GM18861 (cell line): ENCODE measurements at regions not wholly inside any gene's neighbourhood (a gene's known extent, or its start where the extent isn't known, plus 50 kb on each side); places are given as distances from the start of the nearest gene placed in this dataset.

ENCODE experiments used
- ATAC-seq: cut with Tn5 transposase; IDR thresholded peaks from one replicate; pipeline ENCODE4 v1.9.1; 2021; ENCODE audit not compliant: unreplicated experiment

DNA sequence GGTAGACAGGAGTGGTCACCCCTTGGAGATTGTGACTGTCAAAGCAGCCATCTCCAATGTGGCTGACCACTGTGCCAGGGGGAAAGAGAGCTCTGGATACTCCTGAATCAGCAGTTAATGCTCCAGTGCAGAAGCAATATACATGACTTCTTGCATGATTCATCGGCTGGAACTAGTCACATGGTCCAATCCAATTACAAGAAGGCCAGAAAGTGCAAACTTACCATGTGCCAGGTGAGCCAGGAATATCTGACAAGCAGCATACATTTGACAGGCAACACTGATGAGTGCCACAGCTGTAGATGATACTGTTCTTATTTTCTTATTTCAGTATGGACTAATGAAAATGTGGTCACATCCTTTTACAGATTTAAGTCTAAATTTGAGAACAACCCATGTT, 440.0 kb upstream of the MPDZ start:
- no peak for ATAC-seq

DNA sequence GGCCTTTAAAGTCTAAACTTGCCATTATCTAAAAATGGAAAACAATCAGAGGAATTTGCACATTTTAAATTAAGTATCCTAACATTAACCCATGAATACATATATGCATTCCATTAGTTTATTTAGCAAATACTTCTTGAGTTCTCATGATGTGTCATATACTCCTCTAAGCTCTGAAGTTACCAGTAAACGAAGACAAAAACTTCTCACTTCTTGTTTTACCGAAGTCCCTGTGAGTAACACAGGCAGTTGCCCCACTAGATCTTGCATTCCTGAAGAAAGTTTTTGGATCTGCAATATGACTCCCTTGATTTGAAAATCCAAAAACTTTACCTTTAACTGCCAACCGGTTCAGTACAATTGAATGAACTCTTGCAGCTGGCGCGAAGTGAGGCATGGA, 439.0 kb upstream of the MPDZ start:
- no peak for ATAC-seq

DNA sequence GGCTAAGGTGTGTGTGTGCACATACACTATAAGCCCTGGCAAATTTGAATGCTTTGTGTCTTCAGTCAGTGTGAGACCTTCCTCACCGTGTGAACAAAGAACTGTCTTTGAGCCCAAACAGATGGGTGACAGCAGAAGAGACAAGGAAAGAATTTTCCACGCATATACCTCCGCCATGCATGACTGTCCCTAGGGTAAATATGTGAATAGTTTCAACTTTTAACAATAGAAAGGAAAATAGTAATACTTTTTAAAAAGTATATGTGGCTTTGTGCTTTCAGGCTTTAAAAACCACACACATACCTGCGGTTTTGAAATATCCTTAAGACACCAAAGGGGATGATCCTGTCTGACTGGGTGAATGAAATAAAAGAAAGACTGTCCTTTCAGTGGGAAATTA, 438.6 kb upstream of the MPDZ start:
- ATAC-seq, result no peak

DNA sequence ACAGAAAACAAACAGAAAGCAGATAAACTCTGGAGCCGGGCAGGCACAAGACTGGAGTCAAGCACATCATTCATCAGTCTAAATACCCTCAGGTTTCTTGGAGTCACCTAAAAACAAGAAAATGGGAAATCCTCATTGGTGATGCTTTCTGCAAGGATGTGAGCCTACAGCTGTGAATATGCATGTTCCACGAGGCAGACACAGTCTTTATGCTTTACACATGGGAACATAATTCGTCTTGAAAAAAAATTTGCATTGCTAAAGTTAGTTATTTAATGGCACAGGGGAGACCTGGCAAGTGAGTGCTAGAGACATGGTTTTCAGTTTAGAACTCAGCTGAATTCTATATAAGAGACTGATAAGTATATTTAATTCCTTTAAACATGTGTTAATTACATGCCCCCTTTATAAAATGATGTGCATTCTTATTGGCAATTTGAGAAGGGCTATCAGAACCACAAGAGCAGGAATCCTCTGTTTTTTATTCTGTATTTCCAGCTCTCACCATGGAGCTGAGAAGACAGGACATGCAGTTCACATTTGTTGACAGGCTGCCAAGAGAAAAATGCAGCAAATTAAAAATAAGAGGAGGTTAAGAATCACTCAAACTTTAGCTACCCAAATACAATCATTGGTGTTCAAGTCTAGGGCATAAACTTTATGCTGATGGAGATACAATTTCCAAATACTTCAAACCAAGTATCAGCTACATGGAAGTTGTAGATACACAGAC, 438.0 kb upstream of the MPDZ start:
- ATAC-seq, result no peak

DNA sequence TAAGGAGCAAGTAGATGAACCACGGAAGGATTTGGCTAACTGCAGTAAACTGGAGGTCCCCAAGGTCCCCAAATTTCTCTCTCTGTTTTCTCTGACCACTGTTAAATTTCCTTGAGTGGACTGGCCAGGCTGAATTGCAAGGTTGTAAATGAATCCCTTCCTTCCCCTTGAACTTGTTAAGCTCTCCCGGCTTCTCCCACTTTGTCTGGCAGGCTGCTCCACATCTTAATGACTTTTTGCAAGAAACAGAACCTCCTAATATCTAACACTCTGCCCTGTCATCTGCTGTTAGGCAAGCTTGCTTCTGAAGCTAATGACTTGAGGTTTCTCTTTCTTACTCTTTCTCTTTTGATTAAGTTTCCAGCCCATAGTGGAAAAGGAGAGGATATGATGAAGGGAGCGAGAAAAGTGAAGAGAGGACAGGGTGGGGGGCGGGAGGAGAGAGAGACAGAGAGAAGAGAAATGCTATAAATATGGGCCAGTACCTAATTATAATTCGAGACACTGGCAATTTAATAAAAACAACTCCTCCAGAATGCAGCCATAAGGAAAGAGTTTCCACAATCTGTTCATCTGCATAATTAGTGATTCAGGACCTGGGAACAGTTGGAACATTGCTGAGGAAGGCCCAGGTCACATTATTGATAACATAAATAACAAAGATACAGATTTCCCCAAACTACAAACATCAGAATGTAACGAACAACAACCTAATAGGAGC, 437.3 kb upstream of the MPDZ start:
- ATAC-seq, result no peak

DNA sequence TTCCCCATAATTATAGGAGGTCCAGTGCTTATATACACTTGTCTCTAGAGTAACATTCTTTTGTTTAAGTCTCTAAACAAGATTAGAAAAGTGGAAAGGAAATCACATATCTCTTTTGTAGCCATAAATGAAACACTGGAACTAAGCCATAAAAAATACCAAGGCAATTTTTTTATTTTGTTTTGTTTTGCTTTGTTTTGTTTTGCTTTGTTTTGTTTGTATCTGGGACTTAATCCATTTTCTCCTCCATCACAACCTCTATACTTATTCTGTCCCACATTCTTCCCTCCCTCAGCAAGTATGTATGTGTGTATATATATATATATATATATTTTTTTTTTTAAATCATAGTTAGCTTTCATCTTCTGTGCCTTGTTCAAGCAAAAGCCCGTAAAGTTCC, 436.6 kb upstream of the MPDZ start:
- no peak for ATAC-seq

DNA sequence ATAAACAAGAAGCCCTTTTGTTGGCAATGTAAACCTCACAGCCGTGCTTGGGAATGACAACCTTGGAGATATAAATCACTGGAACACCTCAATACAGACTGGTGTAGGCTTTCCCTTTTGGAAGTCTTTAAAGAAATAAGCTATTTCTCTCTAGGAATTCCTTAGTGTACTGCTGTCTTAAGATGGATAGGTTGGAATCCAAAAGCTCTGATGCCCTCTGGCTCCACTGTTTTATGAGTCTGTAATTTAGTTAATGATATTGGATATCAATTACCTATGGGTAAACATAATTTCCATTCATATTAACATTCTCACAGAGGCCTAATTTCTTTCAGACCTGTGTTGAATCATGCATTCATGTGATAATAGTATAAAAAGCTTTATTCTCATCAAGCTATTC, 435.9 kb upstream of the MPDZ start:
- ATAC-seq, result no peak

DNA sequence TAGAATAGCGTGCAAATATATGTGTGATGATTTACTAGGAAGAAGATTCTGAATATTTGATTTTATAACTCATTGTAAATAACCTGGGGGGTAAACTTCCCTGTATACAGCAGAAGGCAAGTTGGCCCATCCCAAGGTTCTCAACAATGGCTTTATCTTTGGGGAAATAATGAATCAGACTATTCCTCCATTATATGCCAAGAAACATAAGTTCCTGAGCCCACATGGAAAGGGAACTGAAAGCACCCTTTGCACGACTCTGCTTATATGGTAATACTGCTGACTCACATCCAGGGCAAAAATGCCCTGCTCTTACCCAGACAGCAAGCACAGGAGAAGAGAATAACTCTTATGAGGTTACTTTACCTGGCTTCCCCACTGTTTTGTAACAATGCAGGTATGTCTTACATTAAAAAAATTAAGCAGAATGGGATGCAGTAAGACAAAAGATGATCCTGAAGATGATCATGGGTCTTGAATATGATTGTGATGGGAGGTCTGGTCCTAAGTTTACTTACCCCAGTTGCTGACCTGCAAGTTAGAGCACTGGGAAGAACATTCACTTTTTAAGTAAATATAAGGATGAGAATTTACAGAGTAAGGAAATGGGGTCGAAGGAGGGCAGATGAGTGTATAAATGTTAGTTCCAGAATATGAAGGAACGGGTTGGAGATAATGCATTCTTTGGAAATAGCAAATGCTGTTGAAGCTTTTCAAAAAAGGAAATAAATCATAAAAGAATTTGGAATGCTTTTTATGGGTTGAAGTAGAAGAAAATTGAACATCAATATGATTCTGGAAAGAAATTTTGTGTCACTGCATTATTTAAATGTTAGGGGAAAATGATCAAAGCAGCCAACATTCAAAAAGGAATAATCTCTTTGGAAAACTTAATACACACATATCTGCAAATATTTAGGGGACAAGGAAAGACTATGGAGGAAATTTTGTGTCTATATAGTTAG, 428.4 kb upstream of the MPDZ start:
- ATAC-seq, result no peak

DNA sequence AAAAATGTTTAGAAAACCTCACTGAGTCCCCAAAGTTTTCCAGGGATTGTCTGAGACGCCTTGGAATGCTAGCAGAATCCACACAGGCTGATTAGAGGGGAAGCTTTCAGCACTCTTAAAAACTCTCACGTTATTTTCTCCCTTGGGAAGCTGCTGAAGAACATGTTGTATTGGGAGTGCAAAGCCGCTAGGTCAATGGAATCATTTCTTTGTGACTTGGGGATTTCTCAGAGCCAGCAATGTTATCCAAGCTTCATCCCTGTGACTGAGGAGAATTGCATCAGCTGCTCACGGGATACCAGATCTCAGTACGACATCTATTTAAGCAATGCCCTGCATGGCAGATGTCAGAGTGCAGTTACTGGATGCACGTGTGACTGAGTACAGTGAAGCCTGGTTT, 426.4 kb upstream of the MPDZ start:
- ATAC-seq, result no peak

DNA sequence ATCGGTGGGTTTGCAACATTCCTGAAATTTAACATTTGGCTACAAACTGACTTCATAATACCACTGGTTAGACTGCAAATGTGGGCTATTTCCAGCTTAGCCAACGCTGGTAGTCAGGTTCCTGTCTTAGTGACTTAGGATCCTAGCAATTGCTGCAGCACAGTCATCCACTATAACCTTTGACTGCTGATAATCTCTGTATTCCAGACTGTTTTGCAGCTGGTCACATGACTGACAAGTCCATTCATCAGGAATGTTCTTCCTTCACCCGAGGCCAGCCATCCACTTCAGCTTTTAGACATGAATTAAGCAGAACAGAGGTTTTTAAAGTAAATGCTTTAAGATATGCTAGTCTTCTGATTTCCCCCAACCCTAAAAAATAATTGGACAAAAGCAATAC, 425.9 kb upstream of the MPDZ start:
- no peak for ATAC-seq

DNA sequence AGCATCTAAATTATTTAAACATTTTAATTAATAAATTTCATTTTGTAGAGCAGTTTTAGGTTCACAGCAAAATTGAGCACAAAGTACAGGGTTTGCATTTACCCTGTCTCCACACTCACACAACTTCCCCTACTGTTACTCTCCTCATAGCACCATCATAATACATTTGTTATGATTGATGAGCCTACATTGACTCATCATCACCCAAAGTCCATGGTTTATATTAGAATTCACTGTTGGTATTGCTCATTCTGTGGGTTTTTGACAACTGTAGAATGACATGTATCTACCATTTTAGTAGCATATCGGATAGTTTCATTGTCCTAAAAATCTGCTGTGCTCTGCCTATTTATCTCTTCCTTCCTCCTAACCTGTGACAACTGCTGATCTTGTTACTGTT, 411.1 kb upstream of the MPDZ start:
- no peak for ATAC-seq

DNA sequence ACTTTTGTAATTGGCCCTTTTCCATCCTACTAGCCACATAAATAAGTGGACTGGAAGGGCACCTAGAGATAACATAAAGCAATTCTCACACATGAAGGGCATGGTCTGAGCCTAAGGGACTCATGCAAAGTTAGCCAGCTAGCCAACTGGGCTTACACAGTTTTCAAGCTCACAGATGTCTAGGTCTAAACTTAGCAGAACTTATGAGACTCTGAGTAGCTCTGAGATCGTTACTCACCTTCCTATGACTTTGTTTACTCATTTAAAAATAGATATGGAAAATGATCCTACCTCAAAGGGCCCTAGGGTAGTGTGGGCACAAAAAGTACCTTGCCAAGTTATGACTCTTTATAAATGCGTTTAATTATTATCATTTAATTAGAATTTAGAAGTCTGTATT, 410.4 kb upstream of the MPDZ start:
- ATAC-seq, result no peak

DNA sequence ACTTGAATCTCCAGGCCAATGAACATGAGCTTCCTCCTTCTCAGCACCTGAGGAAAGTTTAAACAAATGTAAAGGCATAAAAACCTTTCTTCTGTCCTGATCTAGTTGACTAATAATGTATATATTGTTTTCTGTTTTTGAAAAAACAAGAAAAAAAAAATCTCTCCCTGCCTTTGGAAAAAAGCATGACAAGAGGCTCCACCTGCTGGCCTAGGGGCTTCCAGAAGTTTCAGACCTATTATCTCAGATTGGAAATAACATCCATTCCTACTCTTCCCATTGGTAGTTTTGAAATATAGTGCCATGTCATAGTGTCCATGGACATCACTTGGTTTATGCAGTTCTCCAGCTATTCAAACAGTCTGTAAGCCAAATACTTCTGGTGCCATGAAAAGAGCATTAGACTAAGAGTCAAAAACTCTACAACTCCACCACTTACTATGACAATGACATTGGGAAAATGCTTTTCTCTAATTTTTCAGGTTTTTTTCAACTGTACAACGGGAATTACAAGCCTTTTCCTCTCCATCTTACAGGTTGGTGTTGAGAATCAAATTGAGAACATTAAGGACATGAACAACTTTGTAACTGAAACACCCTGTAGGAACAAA, 409.6 kb upstream of the MPDZ start:
- no peak for ATAC-seq

DNA sequence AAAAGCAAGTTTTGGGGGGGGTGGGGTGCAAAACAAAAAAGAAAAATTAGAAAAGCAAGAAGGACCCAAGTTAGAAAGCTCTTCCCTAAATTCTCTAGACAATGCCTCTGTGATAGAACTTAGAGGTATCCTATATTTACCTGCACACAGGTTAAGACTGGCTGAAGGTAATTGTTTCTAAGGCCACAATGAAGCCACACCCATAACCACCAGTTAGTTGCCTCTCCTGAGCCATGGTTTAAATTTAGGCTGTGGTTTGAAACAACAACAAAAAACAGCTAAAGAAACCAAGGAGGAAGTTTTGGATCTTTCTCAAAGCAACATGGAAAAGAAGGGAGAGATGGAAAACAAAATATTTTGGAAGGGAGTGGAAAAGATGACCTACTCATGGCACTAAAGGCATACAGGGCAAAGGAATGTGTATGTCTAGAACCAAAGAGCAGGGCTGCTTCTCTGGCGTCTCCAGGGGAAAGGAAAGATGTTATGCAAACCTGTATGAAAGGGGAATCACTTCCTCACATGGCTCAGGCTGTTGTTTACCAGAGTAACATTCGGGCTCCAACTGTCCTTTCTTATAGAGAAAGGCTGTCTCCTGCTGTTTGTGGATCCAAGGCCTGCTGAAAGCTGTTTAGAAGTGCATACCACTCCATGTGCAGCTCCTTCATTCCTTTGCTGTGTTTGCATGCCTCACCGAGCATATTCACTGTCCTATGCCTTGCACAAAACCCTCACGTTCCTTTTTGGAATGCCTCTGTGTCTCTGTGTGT, 408.9 kb upstream of the MPDZ start:
- no peak for ATAC-seq

DNA sequence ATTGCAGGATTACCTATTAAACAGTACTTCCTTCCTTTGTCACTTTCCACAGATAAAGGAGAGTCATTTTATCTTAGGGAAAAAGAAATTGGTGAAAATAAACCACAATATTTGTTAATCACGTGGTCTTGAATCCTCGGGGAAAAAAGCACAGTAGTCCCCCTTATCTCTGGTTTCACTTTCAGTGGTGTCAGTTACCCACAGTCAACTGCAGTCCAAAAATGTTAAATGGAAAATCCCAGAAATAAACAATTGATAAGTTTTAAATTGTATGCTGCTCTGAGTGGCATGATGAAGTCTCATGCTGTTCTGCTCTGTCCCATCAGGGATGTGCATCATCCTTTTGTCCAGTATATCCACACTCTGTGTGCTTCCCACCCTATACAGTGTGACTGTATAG, 405.2 kb upstream of the MPDZ start:
- ATAC-seq, result no peak

DNA sequence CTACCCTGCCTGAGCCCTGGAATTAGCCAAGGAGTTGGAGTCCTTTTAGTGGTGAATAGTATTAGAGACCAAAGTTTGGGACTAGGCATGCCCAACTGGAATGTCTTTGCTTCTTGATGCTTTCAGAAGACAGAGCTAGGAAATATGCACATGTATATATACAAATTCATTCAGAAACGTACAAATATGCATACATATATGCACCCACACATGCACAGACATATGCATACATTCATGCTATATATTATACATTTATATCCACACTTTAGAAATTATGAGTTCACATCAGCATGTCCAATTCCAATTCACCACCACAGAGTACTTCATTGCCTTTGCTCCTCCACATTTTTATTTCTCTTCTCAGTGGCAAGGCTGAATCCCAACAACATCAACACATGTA, 398.3 kb upstream of the MPDZ start:
- no peak for ATAC-seq

DNA sequence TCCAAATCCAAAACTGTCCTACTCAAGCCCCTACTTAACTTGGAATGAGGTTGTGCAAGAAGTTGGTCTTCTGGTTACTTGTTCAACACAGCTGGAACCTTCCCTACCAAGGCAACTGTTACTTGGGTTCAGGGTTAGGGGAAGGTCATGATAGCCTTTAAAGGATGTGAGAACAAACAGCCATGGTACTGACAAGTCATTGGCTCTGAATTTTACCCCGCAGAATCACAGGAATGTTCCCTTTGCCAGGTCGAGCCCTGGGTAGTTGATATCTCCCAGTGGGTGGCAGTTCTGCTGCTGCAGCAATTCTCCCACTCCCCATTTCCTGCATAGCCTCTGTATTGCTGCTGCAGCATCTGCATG, 396.1 kb upstream of the MPDZ start:
- no peak for ATAC-seq

DNA sequence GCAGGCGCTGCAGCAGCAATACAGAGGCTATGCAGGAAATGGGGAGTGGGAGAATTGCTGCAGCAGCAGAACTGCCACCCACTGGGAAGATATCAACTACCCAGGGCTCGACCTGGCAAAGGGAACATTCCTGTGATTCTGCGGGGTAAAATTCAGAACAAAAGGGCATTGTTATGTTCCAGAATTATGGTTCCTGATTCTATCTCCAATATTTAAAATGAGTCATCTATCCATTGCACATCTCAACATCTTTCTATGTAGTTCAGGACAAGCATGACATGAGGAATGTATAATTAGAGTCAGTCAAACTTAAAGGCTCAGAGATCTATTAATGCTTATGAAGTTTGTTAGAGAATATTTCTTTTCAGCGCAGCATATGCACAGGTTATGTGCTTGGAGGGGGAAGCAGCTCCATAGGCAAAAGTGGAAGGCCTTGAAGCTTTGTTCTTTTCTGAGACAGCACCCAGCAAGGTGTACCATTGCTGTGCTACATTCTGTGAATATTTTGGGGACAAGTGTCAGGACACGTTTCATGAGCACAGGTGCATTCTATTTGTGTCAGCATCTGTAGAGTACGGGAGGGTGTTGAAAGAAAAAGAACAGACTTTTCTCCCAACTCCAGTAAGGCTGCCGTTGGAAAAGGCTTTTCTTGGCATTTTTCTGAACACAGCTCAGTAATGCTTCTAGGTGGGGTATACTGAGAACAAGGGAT, 395.6 kb upstream of the MPDZ start:
- ATAC-seq, result no peak

DNA sequence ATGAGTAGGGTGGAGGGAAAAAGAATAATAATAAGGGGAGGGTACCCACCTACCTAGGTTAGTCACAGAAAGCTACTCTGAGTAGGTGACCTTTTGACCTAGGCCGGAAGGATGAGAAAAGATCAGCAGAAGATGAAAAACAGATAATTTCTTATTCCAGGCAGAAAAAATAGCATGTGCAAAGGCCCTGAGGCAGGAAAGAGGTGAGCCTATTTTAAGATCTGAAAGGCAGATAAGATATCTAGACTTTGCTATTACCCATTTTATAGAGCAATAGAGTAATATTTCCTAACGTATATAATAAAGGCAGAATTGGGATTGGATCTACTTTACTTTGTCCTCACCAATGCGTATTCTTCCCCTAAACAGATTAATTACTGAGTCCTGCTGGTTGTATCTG, 393.9 kb upstream of the MPDZ start:
- no peak for ATAC-seq
